GM19324 (cell line): ENCODE measurements at regions not wholly inside any gene's neighbourhood (a gene's known extent, or its start where the extent isn't known, plus 50 kb on each side); places are given as distances from the start of the nearest gene placed in this dataset.

Experiments used
- ATAC-seq: cut with Tn5 transposase; IDR thresholded peaks from one replicate; pipeline ENCODE4 v1.9.1; 2021; ENCODE audit warnings: mild to moderate bottlenecking, moderate library complexity; ENCODE audit not compliant: unreplicated experiment, low FRiP score

DNA sequence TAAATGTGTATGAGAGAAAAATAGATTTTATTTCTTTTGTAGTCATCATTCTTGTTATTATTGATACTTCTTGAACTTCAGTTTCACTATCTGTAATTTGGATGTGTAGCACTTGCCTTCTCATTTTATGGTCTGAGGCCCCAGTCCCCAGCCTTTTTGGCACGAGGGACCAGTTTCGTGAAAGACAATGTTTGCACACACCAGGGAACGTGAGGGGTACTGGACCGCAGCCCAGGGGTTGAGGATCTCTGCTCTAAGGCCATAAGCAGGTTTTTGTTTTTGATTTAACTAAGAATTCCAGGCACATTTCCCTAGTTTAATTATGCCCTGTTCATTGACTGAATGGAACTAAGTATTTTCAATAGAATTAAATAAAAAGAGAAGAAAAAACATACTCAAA lies 261.5 kb downstream of the BMP2 start:
- no peak for ATAC-seq

DNA sequence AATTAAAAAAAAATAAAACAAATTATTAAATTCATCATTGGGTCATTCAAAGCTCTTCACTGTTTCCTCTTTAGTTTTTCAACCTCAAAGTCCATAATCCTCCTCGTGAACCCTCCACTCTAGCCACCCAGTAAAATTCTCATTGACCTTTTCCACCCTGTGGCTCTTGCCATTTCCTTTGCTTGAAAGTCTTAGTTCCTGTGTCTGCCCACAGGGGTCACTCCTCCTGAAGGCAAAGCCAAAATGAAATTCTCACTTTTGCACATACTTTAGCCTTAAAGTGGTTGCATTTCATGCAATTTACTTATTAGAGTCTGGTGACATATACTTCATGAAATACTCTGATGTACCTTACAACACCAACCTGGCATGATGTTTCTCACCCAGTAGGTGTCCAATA lies 263.7 kb downstream of the BMP2 start:
- ATAC-seq: peak; percentile 48

DNA sequence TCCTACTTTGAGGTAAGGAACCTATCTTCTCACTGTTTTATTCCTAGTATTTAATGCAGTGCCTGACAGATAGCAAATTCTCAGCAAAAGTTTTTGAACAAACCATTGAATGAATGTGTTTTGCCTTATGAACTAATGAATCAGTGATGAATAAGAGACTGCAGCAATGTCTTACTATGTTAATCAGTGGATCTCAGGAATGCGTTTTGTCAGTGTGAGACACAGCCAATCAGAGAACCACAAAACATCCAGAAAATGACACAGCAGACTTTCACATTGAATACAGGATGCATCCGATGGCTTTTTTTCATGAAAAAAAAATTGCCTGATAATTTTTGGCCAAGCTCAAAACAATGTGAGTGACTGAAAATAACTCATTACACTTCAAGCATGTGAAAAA lies 270.5 kb downstream of the BMP2 start:
- ATAC-seq: no peak

DNA sequence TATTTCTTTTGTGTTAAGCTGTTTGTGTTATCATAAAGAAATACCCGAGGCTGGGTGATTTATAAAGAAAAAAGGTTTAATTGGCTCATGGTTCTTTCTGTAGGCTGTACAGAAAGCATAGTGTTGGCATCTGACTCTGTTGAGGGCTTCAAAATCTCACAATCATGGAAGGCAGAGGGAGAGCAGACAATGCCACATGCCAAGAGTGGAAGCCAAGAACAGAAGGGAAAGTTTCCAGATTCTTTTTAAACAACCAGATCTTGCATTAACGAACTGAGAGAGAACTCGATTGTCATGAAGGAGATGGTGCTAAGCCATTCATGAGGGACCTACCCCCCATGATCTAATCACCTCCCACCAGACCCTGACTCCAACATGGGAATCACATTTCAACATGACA lies 290.1 kb downstream of the BMP2 start:
- ATAC-seq: no peak

DNA sequence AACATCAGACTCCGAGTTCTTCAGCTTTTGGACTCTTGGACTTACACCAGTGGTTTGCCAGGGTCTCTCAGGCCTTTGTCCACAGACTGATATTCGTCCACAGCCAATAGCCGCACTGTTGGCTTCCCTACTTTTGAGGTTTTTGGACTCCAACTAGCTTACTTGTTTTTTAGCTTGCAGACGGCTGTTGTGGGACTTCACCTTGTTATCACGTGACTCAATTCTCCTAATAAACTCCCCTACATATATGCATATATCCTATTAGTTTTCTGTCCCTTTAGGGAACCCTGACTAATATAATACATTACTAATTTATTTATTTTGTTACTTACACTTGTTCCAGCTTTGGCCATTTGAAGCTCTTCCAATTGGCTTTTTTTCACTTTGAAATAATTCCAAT lies 311.3 kb downstream of the BMP2 start:
- no peak for ATAC-seq

DNA sequence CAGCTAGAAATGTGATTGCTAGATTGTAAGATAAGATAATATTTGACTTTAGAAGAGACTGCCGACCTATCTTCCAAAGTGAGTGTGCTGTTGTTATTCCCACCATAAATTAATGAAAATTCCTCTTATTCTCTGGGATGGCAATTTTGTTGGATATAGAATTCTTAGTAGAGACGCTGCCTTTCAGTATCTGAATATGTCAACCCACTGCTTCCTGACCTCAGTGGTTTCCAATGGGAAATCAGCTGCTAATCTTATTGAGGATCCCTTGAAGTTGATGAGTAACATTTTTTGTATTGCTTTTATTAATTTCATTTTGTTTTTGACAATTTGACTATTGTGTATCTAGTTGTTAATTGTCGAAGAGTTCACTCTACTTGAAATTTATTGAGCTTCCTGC lies 313.0 kb downstream of the BMP2 start:
- no peak for ATAC-seq

DNA sequence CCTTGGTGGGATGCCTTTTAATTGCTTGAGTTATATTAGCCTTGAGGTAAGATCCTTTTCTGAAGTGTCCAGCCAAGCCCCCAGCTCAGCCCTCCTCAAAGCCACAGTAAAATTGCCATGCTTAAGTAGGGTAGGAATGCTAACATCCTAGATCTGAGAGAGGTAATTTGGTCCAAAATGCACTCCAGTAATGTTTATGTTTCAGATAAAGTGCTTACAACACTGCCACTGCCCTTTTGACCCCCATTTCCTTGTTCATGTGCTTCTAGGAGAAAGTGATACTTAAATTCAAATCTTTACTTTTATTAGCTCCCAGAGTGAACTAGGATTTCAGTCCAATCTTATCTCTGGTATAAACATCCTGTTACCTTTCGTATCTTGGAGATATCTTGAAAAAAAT lies 318.0 kb downstream of the BMP2 start:
- ATAC-seq: no peak

DNA sequence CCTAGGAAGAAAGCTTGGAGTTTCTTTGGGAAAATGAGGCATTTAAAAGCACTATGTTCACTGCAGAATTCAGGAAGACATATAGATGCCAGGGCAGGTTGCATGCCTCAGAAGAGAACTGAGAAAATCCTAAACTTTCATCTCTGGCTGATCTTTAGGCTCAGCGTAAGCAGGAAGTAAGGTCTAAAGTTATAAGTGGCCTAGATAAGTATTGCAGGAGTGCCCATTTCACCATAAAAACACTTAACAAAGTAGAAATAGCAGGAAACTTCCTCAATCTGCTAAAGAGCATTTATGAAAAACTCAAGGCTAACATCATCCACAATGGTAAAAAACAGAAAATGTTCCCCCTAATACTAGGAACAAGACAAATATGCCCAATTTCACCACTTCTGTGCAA lies 320.3 kb downstream of the BMP2 start:
- no peak for ATAC-seq

DNA sequence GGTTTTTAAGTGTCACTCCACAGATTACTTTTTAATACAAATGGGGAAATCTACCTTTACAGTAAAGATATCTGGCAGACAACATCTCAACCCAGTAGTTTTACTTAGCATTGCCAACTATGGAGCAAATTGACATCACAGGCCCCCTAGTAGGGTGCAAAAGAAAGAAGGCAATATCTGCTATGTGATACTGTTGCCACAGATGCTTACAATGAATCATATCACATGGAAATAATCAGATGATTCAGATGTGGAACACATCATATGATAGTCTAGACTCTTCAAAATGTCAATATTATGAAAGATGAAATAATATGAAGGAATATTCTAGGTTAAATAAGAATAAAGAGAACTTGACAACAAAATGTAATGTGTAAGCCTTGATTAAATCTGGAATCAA lies 322.5 kb downstream of the BMP2 start:
- no peak for ATAC-seq

DNA sequence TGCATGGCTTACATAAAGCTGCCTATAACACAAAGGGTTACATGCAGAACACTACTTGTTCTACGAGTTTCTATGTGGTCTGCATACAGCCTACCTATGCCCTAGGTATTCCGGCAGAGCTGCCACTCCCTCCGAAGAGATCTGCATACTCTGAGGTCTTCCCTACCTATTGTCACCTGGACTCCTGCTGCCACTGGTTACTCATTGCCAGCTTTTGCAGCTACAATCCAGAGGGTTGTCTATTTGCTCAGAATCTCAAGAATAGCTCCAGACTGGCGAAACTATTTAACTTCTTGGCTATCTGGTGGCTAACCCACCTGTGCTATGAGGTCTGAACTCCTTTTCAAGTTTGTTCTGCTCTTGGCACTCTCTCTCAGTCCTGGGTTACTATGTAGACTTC lies 323.3 kb downstream of the BMP2 start:
- no peak for ATAC-seq

DNA sequence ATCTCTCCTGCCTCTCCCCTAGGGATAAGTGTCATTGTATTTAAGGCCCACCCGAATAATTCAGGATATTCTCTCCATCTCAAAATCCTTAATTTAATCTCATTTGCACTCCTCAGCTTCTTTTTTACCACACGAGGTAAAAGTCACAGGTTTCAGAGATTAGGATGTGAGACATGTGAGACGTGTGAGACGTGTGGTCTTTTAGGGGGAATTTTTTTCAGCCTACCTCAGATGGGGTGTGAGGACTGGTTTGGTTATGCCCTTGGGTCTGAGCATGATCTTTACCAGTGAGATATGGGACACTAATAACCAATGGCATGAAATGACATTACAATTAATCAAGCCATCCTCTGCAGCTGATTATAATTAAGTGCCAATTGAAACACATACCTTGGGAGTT lies 324.2 kb downstream of the BMP2 start:
- no peak for ATAC-seq

DNA sequence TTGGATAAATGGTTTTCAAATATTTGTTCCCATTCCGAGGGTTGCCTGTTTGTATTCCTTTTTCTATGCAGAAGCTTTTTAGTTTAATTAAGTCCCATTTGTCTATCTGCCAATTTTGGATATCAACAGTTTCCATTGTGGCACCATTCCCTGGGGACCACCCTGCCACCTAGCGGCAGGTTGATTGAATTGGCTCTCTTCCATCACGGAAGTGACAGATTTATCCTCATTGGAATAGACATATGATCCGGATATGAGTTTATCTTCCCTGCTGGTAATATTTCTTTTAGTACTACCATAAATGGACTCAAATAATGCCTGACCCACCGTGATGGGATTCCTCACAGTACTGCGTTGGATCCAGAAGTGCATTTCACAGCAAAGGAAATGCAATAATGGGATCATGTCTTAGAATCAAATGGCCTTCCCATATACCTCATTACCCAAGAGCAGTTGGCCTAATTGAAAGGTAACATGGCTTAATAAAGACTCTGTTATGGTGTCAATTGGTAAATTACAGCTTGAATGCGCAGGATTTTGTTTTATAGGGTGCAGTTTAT lies 327.0 kb downstream of the BMP2 start:
- no peak for ATAC-seq

DNA sequence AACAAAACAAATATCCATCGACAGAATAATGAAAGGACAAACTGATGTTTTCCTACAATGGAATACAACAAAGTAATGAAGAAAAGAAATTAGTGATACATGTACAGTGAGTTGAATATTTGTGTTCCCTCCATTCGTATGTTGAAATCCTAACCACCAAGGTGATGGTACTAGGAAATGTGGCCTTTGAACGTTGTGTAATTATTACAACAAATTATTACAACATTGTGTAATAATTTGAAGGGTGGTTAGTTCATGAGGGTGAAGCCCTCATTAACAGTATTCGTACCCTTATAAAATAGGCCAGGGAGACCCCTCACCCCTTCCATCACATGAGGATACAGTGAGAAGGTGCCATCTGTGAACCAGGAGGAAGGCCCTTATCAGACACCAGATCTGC lies 339.4 kb downstream of the BMP2 start:
- no peak for ATAC-seq

DNA sequence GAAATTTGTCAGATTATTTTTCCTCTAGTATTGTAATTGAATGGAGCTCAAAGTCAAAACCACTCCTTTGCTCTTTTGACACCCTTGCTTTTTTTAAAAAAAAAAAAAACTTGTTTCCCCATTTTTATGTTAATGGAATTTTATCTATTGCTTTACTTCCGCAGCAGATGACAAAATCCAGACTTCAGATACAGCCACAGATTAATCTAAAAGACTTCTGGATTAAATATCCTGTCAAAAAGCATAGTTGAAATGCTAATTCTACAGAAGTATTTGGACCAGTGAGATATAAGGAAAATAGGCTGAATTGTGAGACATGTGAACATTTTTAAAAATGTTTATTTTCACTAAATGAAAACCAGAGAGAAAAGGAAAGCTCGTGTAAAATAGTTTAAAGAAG lies 341.4 kb downstream of the BMP2 start:
- ATAC-seq: no peak

DNA sequence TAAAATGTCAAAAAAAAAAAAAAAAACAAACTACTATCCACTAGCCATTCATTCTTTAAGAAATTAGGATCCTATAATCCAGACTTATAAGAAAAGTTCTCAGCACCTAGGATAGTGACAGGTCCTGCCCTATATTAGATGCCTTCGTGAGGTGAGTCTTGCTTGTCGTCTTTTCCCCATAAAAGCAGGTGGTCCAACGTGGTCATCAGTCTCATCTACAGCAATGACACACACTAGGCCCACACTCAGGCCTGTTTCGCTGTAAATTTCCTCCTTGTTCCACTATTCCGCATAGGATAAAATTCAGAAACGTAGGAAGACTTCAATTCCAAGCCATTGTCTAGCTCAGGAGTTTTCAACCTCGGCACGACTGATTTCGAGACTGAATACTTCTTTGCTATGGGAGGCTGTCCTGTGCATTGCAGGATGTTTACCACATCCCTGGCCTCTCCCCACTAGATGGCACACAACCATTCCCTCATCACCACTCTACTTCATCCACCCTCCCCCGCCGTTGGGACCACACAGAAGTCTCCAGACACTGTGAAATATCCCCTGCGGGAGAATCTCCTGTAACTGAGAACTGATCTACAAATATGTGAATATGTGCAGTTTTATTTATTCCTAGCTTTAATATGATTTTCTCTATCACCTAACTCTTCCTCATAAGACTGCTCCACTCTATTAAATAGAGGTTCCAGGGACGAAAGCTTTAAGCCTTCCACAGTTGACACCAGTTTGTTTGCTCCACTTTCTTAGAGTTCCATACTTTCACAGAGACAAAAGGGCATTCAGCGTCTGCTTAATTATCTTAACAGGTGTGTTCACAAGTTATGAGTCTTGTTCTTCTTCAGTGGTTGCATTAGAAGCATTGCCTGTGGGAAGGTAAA lies 346.3 kb downstream of the BMP2 start:
- peak; percentile 68 for ATAC-seq

DNA sequence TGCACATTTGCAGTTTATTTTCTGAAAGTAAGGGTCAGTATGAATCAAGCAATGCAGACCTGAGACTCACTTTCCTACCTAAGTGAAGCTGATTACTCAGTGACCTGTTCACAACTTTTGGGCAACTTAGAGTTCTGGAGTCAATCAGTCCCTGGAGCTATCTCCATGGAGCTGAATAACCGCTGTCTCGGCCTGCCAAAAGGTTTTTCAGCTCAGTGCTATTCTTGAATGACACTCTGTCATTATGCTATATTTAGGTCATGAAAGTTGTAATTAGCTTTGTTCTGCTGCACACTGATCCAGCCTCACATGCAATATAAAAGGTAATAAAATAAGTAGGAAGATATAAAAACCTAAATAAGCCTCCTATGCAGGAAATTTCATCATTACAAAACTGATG lies 356.0 kb downstream of the BMP2 start:
- ATAC-seq: no peak

DNA sequence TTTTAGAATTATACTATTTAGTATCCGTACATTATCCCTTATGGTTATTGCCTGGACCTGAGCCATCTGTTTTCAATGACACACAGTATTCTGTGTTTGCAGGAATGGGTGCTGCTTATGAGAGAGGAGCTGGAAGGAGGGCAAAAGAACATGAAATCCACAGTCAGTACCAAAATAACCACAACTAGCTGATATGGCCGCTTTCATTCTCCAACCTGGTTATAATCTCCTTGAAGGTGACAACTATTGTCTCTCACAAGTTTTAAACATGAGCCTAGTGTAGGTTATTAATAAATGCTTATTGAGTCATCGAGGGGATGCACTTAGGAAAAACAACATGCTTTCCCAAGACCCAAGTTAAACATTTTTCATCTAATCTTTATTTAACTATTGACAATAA lies 356.6 kb downstream of the BMP2 start:
- no peak for ATAC-seq

DNA sequence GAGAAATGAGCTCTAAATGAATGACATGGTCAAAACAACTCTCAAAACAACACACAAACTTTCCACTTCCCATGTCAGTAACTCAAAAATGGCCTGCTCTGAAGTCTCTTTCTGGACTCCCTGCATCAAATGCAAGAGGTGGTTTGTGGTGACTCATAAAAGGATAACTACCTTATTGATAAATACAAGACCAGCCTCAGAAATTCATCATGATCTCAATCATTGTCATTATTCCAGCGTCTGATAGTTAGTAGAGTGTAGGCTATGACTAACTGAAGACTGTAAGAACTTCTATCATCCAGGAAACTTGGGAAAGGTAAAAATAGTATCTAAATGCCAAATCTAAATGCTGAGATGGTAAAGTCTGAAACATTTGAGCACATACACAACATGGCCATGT lies 369.4 kb downstream of the BMP2 start:
- no peak for ATAC-seq

DNA sequence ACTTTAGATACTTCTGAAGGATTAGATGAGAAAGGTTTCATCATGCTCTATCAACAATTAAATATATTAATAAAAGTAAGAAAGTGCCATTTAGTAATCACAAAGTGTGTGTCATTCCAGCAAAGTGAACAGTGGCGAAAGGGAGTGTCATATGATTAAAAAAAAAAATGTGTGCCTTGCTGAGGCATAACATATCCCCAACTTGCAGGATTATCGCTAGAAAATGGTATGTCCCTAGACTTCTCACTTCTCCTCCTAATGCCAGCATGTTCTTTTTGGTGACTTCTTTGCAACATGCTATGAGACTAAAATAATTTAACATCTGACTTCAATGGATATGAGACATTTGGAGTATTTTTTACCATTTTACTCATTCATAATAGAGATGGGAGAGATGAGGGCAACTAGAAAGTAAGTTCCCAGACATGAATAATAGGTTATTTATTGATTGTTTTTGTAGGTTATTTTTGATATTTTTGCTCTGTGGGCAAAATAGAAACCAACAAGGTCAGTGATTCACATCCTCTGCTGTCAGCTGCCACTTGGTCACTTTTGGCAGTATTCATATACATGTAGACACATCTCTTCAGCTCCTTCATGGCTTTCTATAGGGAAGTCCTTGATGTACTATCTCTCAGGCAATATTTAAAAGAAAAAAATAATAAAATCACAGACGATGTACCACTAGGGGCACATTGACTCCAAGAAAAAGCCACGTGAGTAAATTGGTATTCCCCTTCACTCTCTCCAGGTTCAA lies 370.1 kb downstream of the BMP2 start:
- peak; percentile 81 for ATAC-seq

DNA sequence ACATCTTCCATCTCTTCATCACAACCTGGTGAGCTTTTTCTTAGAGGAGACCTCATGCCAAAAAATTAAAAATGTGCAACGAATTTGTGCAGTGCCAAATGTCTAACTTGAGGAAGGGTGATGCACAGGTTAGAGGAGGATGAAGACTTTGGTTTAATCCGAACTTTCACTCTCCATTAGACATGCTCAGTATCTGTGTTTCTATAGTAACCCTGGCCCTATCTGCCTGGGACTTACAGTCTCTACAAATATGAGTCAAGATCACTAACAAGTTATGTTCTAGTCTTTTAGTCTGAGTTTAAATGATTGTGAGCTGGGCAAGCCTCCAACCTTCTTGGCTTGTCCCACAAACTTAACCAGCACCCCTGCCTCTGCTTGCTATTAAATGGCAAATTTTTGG lies 377.0 kb downstream of the BMP2 start:
- no peak for ATAC-seq

DNA sequence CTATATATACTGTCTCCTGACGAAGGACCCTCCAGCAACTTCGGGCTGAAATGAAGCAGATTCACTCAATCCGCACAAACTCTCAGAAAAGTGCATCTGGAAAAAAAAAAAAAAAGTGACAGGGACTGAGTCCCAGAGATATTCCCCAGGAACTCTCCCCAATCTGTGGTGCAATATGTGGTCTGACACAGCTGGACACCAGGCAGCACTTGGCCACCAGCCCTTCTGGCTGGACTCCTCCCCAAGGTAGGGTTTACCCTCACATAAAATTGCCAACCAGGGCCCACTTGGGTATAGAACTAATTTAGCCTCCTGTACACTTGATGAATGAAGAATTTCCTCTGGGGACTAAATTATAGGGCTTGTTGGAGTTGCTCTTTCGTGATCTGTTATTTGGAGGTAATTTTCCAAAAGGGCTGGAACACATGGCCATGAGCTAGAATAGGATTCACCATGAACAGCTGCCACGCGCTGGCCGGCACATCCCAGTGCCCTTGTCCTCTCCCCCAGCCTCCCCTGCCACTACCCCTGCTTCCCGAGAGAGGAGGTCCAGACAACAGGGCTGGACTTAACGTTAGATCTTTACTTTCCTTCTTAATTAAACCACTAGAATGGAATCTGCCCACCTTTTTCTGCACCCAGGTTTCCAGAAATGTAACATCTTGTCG lies 379.2 kb downstream of the BMP2 start:
- no peak for ATAC-seq
